GM18907 (cell line): ENCODE measurements at regions not wholly inside any gene's neighbourhood (a gene's known extent, or its start where the extent isn't known, plus 50 kb on each side); places are given as distances from the start of the nearest gene placed in this dataset.
A peak's percentile ranks its signal among the peaks of the same experiment; 100 is the strongest.
"Not testable (repeated sequence)": the region's sequence is repeated elsewhere in the genome, so short reads cannot be mapped to it uniquely, and the experiment has no call there.

Experiments used
- ATAC-seq: cut with Tn5 transposase; IDR thresholded peaks from one replicate; pipeline ENCODE4 v1.9.1; 2021; ENCODE audit warnings: mild to moderate bottlenecking, moderate library complexity; ENCODE audit not compliant: unreplicated experiment

DNA sequence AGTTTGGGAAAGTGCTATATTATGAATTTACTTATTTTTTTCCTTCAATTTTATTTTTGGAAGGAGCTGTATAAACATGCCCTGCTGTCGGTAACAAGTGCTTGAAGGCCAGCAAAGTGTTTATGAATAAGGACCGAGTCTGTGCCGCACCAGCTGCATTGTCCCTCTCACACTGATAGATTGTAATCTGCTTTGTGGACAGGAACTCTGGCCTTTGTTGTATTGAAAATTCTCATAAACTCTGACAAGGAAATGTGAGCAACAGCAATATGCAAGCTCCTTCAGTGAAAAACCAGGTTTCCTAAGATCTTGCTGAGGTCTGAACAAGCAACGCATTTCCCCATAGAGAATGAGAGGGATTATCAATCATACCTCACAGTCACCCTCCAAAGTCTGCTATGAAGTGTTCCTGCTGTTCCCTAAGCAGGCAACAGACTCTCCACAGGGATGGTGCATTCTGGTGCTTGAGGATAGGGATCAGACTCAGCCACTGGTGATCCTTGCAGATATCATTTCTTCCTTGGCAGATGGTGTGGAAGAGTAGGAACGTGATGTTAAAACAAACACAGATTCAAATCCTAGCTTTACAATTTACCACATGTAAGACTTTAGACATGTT, 109.6 kb downstream of the KCNJ2 start:
- ATAC-seq: no peak

- ATAC-seq: no peak
These were observed 117.1 kb downstream of the KCNJ2 start for GRCh38 chr17:70286391-70286790.

GRCh38 chr17:70288540-70289290, 119.4 kb downstream of the KCNJ2 start:
- ATAC-seq: no peak

- no peak for ATAC-seq
These were observed 121.4 kb downstream of the KCNJ2 start for GRCh38 chr17:70290770-70291169.

DNA sequence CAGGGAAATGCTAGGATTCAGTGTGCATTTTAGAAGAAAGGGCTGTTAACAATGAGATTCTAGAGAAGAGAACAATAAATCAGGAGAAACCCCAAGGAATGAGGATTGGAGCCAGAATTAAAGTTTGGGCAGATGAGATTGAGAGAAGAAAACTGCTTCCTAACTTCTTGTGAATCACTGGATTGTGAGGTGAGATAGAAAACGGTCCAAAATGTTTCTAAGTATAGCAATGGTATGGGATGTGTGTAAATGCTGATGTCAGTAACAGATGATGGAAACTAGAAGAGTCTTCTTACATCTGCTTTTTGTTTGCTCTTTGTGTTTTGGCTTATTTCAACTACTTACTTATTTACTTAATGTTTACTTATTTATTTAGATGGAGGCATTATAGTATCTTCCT, 123.0 kb downstream of the KCNJ2 start:
- ATAC-seq: no peak

- not testable (repeated sequence) for ATAC-seq
These were observed 124.4 kb downstream of the KCNJ2 start for GRCh38 chr17:70293564-70294310.

GRCh38 chr17:70295329-70295728, 126.0 kb downstream of the KCNJ2 start:
- ATAC-seq: no peak

GRCh38 chr17:70295731-70296130, 126.4 kb downstream of the KCNJ2 start:
- no peak for ATAC-seq

DNA sequence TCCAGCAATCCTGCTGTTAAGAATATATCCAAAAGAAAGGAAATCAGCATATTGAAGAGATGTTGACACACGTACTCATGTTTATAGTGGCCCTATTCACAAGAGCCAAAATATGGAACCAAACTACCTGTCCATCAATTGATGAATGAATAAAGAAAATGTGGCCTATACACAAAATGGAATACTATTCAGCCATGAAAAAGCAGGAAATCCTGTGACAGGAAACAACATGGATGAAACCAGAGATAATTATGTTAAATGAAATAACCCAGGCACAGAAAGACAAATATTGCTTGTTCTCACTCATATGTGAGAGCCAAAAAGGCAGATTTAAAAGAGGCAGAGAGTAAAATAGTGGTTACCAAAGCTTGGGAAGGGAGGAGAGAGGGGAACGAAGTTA, 127.1 kb downstream of the KCNJ2 start:
- no peak for ATAC-seq

- ATAC-seq: no peak
These were observed 128.1 kb downstream of the KCNJ2 start for GRCh38 chr17:70297397-70297796.

GRCh38 chr17:70298929-70299531, 129.7 kb downstream of the KCNJ2 start:
- ATAC-seq: peak; percentile 69

GRCh38 chr17:70307430-70308225, 138.3 kb downstream of the KCNJ2 start:
- ATAC-seq: no peak

DNA sequence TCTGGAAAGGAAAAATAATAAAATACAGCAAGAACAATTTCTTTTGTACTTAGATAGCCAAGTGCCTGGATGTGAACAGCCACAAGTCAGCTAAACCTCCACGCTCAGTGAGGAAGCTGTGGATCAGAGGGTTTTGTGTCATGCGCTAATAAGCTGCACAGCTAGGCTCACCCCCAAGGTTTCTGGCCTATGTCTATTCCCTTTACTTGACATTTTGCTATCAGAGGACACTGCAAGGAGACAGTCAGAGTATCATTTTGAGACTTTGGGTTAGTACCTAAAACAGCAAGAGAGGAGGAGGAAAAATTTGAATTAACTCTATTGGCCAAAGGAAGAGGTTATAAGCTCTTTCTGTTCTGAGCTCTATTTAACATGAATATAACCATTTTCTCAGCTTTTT, 139.3 kb downstream of the KCNJ2 start:
- ATAC-seq: no peak

DNA sequence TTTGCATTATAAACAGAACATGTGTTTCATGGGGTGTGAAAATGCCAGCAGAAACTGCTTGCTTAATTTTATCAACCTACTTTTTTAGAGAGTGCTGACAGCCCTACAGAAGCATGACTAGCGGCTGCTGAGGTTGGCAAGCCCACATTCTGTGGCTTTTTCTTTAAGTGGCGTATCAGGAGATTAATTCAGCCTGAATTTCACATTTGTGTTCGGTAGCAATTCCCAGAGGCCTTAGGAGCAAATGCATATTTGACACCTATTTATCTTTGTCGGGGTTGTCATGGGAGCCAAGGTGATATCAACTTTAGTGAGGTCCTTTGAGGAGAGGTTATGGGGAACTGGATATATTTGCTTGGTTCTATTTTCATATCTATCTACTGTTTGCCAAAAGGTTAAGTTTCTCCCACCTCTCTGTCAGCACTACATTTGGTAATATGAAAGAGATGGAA, 140.9 kb downstream of the KCNJ2 start:
- no peak for ATAC-seq

DNA sequence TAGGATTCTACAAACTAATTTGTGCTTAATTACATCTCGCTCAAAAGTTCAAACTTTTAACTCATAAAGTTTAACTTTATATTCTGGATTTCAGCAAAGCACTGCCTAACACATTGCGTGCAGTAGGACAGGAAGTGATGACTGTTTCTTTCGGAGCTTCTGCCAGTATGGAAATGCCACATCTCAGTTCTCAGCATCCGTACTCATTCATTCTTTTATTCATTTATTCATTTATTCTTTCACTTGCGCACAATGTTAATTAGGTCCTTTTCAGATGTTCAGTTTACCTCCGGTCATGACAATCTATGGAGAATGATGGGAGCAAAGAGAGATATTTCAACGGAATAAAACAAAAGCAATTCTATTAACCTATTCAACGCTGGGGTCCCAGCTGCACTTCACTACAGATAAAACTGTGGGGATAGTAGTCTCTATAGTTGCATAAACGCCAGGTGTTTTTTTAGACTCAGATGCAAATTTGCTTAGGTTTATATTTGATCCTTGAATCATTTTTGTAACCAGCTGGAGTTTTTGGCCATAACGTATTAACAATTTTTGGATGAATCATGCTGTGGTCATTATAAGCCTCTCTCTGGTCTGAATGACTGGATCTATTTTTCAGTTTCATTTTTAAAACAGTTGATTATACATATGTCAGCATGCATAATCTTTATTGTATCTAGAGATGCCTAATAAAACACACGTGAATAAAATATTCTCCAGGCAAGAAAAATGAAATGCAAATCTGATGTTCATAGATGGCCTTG, 143.9 kb downstream of the KCNJ2 start:
- peak; percentile 61 for ATAC-seq

DNA sequence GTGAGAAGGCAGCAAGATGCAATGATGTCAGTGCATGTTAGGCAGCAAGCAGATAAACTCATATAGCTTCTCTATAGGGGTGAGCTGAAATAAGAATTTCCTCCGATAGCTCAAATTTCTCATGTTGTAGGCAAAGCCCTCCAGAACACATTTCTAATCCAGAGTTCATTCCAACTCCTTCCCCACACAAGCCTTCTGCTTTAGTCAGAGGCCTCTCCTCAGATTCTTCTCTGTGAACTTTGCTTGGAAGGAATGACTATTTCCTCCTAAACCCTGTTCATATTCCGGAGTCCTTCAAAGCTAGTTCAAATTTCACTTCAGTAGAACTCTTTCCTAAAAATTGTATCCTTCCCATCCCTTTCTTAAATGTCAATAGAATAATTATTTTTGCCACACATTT, 144.8 kb downstream of the KCNJ2 start:
- ATAC-seq: no peak

DNA sequence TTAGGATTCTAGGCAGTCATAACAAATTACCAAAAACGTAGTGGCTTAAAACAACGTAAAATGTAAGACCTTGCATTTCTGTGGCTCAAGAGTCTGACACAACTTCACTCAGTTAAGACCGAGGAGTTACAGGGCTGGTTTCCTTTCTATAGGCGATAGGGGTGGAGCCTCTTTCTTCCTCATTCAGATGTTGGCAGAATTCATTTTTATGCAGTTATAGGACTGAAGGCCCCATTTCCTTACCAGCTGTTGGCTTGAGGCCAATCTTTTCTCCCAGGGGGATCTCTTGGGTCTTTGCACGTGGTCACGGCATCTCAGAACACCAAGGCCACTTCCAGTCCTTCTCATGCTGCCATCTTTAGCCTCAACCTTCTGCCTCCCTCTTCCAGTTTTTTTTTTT, 145.2 kb downstream of the KCNJ2 start:
- no peak for ATAC-seq

GRCh38 chr17:70317421-70317820, 148.1 kb downstream of the KCNJ2 start:
- no peak for ATAC-seq

DNA sequence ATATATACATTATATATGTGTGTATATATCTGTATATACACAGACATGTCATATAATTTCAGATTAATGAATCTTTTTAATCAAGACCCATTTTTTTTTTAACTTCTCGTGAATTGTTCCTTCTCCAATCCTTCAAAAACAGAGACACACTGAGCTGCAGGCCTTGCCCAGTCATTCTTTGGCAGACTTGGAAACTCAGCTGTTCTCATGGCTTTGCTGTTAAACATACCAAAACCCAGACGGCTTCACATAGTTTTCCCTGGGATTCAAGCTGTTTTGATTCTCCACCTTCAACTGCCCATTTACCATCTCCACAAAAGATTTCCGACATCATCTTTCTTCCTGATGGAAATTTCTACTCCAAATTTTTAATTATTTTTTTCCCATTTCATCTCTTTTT, 148.7 kb downstream of the KCNJ2 start:
- no peak for ATAC-seq

DNA sequence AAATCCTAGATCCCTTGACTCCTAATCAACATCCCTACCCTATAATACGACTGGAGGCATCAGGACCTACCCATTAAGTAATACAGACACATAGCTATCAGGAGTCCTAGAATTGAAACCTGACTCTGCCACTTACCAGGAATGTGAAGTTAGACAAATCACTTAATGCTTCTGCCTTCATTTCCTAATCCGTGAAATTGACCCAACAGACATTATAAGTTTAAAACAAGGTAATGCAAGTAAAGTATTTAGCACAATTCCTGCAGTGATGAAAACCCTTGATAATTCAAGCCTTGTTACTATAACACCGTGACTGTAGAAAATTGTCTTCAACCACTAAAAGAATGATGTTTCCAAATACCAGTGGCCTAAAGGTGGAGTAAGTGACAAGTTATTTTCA, 150.2 kb downstream of the KCNJ2 start:
- no peak for ATAC-seq
